ENCODE measurements at regions not wholly inside any gene's neighbourhood (a gene's known extent, or its start where the extent isn't known, plus 50 kb on each side); places are given as distances from the start of the nearest gene placed in this dataset.

- Histone ChIP-seq H3K9me3 (ENCODE audit: low read length) (no peaks in the 10 kb centered on the region), H3K4me2 (ENCODE audit: low read length) (no peak overlapping the region), H3K9me2 (replicated peaks; ENCODE audit: low read length) (no peaks in the 10 kb centered on the region), H3K4me1 (ENCODE audit: insufficient read depth, low read length) (no peaks in the 10 kb centered on the region), H3F3A (ENCODE audit: low read length, unreplicated experiment) (no peaks in the 10 kb centered on the region), H3K27ac (ENCODE audit: low read length) (no peak overlapping the region), H3K4me3 (ENCODE audit: low read length) (no peak overlapping the region), H3K9ac (ENCODE audit: low read length) (no peak overlapping the region), H4K20me1 (ENCODE audit: low read length) (no peaks in the 10 kb centered on the region), H2AFZ (ENCODE audit: low read length) (no peak overlapping the region), H3K79me2 (ENCODE audit: low read length) (no peaks in the 10 kb centered on the region), H3K27me3 (ENCODE audit: low read length) (no peaks in the 10 kb centered on the region), H3K36me3 (ENCODE audit: low read depth, low read length) (no peaks in the 10 kb centered on the region)
- DNase-seq (no peak), ATAC-seq (no peak)
- ChIA-PET CTCF (no interaction called here), POLR2A (ENCODE audit: unreplicated experiment) (no interaction called here)
- TF ChIP-seq EZH2 (IDR thresholded peaks at IDR 0.05; ENCODE audit: low read length, unreplicated experiment) (no peak), CTCF (conservative IDR thresholded peaks at IDR 0.05; ENCODE audit: low read depth, low read length) (no peak), EZH2phosphoT487 (IDR thresholded peaks at IDR 0.05; ENCODE audit: borderline replicate concordance, low read length) (no peak)
- intact Hi-C loops (cut with micrococcal nuclease): no loop called here
- BruUV-seq (replicated peaks): no TSS peak
These were observed 115.5 kb downstream of the LSMEM1 start for GRCh38 chr7:112596260-112596659.

- no peaks in the 10 kb centered on the region for H3K79me2 ChIP-seq (ENCODE audit: low read length)
- BruUV-seq (replicated peaks): no TSS peak
- no peaks in the 10 kb centered on the region for H3K27me3 ChIP-seq (ENCODE audit: low read length)
- ChIA-PET POLR2A (ENCODE audit: unreplicated experiment) (no interaction called here), CTCF (no interaction called here)
- no peak for DNase-seq
- H3K36me3 ChIP-seq (ENCODE audit: low read depth, low read length): no peaks in the 10 kb centered on the region
- no peak overlapping the region for H3K4me2 ChIP-seq (ENCODE audit: low read length)
- no peaks in the 10 kb centered on the region for H3F3A ChIP-seq (ENCODE audit: low read length, unreplicated experiment)
- H3K9me3 ChIP-seq (ENCODE audit: low read length): no peaks in the 10 kb centered on the region
- no peak for TF ChIP-seq CTCF (conservative IDR thresholded peaks at IDR 0.05; ENCODE audit: low read depth, low read length)
- TF ChIP-seq EZH2phosphoT487 (IDR thresholded peaks at IDR 0.05; ENCODE audit: borderline replicate concordance, low read length): no peak
- no peak for TF ChIP-seq EZH2 (IDR thresholded peaks at IDR 0.05; ENCODE audit: low read length, unreplicated experiment)
- ATAC-seq: no peak
- H3K27ac ChIP-seq (ENCODE audit: low read length): no peak overlapping the region
- no peaks in the 10 kb centered on the region for H3K9me2 ChIP-seq (replicated peaks; ENCODE audit: low read length)
- no peak overlapping the region for H2AFZ ChIP-seq (ENCODE audit: low read length)
- intact Hi-C loops (cut with micrococcal nuclease): no loop called here
- no peaks in the 10 kb centered on the region for H3K4me1 ChIP-seq (ENCODE audit: insufficient read depth, low read length)
- H4K20me1 ChIP-seq (ENCODE audit: low read length): no peaks in the 10 kb centered on the region
- H3K4me3 ChIP-seq (ENCODE audit: low read length): no peak overlapping the region
- no peak overlapping the region for H3K9ac ChIP-seq (ENCODE audit: low read length)
These were observed 116.2 kb downstream of the LSMEM1 start for GRCh38 chr7:112596981-112597380.

- Histone ChIP-seq H3K4me1 (ENCODE audit: insufficient read depth, low read length) (no peaks in the 10 kb centered on the region), H4K20me1 (ENCODE audit: low read length) (no peaks in the 10 kb centered on the region), H3K79me2 (ENCODE audit: low read length) (no peaks in the 10 kb centered on the region), H3F3A (ENCODE audit: low read length, unreplicated experiment) (no peaks in the 10 kb centered on the region), H3K9ac (ENCODE audit: low read length) (no peak overlapping the region), H3K27ac (ENCODE audit: low read length) (no peak overlapping the region), H3K4me2 (ENCODE audit: low read length) (no peak overlapping the region), H3K27me3 (ENCODE audit: low read length) (peaks cover 45% of the 10 kb centered on the region), H2AFZ (ENCODE audit: low read length) (no peak overlapping the region), H3K4me3 (ENCODE audit: low read length) (no peak overlapping the region), H3K9me2 (replicated peaks; ENCODE audit: low read length) (no peaks in the 10 kb centered on the region), H3K9me3 (ENCODE audit: low read length) (no peaks in the 10 kb centered on the region), H3K36me3 (ENCODE audit: low read depth, low read length) (no peaks in the 10 kb centered on the region)
- no TSS peak for BruUV-seq (replicated peaks)
- intact Hi-C loops (cut with micrococcal nuclease): no loop called here
- ATAC-seq: no peak
- no peak for DNase-seq
- CTCF ChIA-PET: no interaction called here
- POLR2A ChIA-PET (ENCODE audit: unreplicated experiment): no interaction called here
- no peak for TF ChIP-seq CTCF (conservative IDR thresholded peaks at IDR 0.05; ENCODE audit: low read depth, low read length)
- no peak for TF ChIP-seq EZH2phosphoT487 (IDR thresholded peaks at IDR 0.05; ENCODE audit: borderline replicate concordance, low read length)
- no peak for TF ChIP-seq EZH2 (IDR thresholded peaks at IDR 0.05; ENCODE audit: low read length, unreplicated experiment)
These were observed 122.9 kb downstream of the LSMEM1 start for GRCh38 chr7:112603673-112604072.

All from PC-3 (cell line).